GM19324 (cell line): ENCODE measurements at regions not wholly inside any gene's neighbourhood (a gene's known extent, or its start where the extent isn't known, plus 50 kb on each side); places are given as distances from the start of the nearest gene placed in this dataset.

Source experiments
- ATAC-seq: cut with Tn5 transposase; IDR thresholded peaks from one replicate; pipeline ENCODE4 v1.9.1; 2021; ENCODE audit warnings: mild to moderate bottlenecking, moderate library complexity; ENCODE audit not compliant: unreplicated experiment, low FRiP score

- no peak for ATAC-seq
These were observed 75.2 kb upstream of the CIBAR2 start for GRCh38 chr16:85187447-85187846.

DNA sequence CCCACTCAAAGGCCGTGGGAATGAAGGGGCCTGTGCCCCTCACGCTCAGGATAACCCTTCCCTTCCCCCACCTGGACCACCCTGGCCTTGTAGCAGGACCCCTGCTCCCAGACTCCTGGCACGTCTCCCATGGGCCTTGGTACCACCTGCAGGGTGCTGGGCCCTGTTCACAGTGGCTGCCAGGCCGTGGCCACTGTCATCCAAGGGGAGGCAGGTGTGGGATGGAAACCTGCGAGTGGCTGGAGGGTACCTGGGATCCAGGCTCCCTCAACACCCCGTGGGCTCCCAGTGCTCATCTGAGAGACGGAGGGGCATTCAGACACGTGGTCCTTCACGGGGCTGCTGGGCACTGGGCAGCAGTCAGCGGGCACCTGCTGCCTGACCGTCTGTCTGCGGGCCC lies 75.6 kb upstream of the CIBAR2 start:
- ATAC-seq = no peak

- ATAC-seq = no peak
These were observed 76.8 kb upstream of the CIBAR2 start for GRCh38 chr16:85188822-85189672.

GRCh38 chr16:85190572-85190971 lies 78.3 kb upstream of the CIBAR2 start:
- no peak for ATAC-seq

DNA sequence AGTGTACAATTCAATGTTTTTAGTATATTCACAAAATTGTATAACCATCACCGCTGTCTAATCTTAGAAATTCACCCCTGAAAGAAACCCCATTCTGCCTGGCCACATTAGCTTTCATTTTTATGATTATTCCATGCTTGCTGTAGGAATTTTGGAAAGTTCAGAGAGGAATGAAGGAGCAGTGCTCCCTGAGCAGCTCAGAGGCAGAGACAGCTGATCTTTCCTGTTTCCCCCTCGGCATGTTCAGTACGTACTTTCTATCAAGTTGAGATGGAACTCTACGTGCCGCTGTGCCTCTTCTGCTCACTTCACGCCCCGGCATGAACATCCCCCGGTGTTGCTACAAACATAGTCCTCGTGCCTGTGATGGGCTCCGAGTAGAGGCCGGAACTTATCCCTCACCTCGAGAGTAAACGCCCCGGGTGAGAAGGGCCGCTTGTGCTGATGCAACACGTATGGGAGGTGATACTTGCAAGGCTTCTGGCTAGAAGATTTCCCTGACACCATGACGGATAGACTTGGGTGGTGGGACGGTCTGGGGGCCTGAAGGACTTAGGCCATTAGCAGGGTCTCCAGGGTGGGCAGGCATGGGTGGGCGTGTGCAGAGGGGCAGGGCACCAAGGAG lies 79.2 kb upstream of the CIBAR2 start:
- no peak for ATAC-seq

- no peak for ATAC-seq
These were observed 80.2 kb upstream of the CIBAR2 start for GRCh38 chr16:85192238-85193114.

DNA sequence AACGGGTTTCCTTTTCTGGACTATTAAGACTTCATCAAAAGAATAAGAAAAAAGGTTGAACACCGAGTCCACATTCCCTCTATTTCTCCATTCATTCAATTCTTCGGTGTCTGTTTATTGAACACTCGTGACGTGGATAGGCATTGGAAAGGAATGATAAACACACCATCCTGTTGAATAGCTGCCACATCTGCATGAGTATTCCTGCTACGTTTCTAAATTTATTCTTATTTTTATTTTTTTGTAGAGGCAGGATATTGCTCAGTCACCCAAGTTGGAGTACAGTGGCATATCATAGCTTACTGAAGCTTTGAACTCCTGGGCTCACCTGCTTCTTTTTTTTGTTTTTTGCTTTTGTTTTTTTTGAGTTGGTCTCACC lies 80.8 kb upstream of the CIBAR2 start:
- ATAC-seq = no peak

DNA sequence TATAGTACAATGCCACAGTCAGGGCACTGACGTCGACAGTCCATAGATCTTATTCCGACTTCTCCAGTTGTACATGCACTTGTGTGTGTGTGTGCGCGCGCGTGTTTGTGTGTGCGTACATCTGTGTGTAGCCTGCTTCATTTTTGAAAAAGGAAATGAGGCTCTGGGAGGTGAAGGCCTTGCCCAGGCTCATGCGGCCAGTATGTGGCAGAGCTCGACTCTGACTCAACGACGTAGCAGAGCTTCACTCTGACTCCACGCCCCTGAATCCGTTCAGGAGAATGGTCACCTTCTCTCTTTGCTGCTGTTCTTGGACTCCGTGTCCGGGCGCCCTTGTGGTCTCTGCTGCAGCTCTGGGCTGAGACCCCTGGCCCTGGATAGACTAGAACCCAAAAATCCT lies 81.6 kb upstream of the CIBAR2 start:
- no peak for ATAC-seq

GRCh38 chr16:85194307-85195270 lies 82.3 kb upstream of the CIBAR2 start:
- ATAC-seq = no peak

- ATAC-seq = no peak
These were observed 83.0 kb upstream of the CIBAR2 start for GRCh38 chr16:85195271-85195647.

DNA sequence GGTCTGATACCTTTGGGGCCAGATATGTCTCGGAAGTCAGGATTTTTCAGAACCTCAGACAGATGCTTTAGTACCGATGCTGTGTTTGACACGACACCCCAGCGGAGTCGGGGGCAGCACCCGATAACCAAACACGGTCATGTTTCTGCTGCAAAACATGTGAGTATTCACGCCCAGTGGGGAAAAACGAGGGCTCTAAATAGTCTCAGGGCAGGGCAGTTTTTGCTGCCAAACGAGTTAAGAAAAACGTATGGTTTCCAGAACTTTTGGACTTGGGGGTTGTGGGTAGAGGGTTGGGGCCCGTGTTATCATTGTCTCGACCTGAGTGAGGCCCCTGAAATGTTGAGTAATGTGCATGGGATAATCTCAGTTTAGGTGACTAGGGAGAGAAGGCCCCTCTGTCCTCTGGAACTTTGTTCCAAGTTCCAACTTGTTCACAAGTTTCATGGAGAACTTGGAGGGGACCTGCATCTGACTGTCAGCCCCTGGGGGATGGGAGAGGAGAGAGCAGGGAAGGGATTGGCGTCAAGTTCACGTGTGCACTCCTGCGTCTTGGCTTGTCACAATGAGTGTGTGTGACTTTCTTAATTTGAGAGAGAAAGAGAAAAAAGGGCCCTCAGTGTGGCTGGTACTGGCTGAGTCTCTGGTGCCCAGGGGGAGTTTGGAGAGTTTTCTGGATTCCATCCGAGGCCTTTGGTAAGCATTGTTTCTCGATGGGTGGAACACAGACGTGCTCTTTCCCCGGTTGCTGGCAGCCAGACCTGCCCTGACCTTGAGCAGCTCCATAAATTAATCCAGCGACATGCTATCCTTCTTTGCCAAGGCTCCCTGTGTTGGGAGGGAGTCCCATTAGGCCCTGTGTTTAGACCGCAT lies 83.9 kb upstream of the CIBAR2 start:
- no peak for ATAC-seq

DNA sequence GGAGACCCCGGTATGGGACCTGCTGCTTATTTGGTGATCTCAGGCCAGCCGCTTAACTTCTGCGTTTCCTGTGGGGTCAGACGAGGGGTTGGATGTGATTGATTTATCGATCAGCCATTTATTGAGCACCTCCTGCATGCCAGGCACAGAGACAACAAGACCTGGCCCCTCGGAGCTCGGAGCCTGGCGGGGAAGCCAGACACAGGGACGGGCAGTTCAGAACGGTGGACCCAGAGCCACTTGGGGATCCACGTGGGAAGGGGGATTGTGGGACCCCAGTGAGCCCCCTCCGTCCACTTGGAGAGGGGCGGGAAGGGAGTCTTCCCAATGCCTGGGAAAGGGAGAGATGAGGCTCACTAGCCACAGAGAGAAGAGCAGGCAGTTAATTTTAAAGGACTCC lies 84.7 kb upstream of the CIBAR2 start:
- no peak for ATAC-seq

DNA sequence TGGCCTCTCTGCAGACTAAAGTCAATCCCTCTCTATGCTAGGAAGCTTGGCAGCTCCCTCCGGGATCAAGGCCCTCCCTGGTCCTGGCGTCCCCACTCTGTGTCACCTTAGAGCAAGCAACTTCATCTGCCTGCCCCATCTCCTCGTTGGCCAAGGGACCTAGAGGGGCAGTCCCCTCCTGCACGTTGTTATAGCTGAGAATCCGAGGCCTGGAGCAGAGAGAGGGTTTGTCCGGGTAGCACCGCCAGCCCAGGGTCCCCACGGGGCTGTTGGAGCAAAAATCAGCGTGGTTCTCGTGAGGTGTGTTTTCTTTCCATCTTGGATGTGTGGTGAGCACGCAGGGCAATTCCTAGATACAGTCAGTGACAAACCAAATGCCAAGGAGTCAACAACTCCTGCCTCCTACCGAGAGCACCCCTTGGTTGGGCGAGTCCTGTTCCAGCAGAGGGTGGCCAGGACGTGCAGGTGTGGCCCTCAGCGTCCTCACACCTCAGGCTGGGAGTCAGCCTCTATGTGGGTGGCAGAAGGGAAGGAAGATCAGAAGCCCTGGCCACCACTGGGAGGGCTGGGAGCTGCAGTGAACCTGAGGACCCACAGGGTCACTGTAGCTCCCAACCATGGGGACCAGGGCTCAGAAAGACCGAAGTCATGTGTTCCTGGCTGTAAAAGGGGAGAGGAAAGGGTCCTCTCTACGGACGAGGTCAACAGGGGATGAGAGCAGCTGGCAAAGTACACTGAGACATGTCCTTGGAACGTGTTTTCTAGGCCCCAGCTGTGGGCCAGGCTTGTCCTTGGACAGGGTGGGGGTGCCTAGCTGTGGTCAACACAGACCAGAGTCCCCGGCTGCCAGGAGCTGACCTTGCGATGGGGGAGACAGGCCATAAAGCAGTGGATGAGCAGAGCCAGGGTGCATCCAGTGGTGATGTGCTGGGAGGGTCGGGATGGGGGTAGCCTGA lies 85.6 kb upstream of the CIBAR2 start:
- no peak for ATAC-seq

DNA sequence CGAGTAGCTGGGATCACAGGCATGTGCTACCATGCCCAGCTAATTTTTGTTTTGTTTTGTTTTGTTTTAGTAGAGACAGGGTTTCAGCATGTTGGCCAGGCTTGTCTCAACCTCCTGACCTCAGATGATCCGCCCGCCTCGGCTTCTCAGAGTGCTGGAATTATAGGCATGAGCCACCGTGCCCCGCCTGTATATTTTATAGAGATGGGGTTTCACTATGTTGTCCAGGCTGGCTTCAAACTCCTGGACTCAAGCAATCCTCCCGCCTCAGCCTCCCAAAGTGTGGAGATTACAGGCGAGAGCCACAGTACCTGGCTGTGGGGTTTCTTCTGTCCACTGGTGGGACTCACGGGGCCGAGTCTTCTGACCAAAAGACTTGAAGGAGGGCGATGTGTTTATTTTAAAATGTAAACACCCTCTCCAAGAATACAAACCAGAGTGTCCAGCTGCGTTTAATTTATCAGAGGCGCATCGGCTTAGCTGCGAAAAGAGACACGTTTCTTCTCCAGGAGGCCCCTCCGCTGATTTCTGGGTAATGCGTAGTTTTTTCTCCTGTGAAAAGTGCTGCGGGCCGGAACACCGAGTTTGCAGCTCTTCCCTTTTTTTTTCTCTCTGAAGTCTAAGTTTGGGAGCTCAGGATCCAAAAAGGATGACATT lies 86.9 kb upstream of the CIBAR2 start:
- ATAC-seq = no peak

DNA sequence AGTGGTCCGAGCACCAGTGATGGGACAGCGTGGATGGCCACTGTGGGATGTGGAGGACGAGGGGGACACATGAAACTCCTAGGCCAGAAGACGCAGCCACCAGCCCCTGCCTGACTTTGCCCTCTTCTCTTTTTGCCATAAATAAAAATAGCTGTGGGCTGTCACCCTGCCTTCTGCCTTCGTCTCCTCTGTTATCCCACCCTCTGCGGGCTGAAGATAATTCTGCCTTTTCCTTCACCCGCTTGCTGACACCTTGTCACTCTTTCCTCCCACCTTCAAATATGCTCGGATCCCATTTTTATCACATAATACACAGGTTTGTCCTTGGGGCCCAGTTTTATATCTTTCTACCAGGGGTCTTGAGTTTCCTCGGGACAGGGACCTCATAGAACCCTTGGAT lies 87.6 kb upstream of the CIBAR2 start:
- ATAC-seq = no peak

DNA sequence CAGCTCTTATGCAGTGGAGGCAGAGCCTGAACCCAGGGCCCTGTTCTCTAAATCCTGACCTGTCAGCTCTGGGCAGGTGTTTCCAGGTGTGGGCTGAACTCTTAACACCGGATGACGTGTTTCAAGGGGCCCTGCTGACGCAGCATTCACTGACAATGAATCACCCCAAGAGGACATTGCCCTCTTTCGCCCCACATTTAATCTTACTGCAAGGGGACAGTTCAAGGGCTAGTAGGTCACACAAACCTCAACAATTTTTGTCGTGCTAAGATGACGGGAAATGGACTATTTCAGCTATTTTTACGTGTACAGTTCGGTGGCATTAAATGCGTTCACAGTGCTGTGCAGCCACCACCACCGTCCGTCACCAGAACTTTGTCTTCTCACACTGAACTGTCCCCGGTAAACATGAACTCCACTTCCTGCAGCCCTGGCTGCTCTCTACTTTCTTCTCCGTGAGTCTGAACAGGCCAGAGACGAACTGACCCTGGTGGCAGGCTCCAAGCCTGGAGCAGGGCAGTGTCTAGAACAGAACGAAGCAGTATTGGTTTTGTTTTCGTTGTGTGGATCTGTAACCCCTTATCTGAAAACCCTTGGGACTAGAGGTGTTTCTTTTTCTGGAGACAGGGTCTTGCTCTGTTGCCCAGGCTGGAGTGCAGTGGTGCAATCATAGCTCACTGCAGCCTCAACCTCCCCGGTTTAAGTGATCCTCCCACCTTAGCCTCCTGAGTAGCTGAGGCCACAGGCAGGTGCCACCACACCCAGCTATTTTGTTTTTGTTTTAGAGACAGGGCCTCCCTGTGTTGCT lies 88.4 kb upstream of the CIBAR2 start:
- no peak for ATAC-seq

DNA sequence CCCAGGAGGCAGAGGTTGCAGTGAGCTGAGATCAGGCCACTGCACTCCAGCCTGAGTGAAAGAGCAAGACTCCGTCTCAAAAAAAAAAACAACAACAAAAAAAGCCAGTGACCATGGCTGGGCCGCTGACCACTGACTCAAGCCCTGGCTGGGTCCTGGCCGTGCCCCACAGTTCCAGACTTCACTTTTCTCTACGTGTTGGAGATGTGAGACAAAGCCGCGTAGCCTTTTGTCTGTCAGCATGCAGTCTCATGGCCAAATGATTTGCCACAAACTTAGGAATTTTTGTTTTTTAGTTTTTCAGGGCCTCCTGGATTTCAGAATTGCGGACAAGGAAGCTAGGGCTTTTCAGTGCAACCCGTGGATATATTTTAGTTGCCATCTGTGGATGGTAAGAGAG lies 89.3 kb upstream of the CIBAR2 start:
- no peak for ATAC-seq
